GM19463 (cell line): ENCODE measurements at regions not wholly inside any gene's neighbourhood (a gene's known extent, or its start where the extent isn't known, plus 50 kb on each side); places are given as distances from the start of the nearest gene placed in this dataset.
"Not testable (repeated sequence)": the region's sequence is repeated elsewhere in the genome, so short reads cannot be mapped to it uniquely, and the experiment has no call there.

ENCODE experiments used
- ATAC-seq: cut with Tn5 transposase; IDR thresholded peaks from one replicate; pipeline ENCODE4 v1.9.1; 2021; ENCODE audit warnings: mild to moderate bottlenecking, moderate library complexity; ENCODE audit not compliant: unreplicated experiment

DNA sequence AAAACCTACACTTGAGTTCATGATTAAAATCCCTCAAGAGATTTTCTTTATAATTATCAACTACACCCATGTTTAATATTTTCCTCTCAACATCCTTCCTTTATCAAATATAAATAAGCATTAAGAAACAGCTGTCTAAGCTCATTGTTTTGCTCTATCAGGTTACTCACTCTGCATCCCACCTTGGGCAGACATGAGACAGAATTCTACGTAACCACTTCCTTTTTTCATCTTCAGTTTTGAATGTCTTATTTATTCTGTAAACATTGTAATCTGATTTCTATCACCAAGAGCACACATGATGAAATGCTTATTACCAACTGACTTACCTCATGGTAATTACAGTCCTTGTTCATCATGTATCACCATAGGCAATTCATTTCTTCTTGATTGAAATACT is 1256.6 kb upstream of the ATXN8OS start:
- ATAC-seq = no peak

DNA sequence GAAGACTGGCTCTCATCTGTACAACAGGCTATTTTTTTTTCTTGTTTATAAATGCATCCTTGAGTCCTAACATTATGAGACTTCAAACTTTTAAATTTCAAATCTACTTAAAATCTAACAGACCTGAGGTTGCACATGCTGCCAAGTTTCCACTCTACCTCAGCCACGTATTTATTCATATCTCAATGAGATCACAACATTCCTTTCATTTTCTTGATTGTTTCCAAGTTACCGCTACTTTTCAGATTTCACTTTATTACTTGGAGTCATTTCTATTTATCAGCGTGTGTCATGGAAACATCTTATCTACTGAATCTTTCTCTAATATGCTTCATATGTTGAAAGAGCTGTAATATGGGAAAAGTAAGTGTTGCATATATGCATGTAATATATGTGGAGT is 1257.5 kb upstream of the ATXN8OS start:
- ATAC-seq = no peak

GRCh38 chr13:68846663-68847062 is 1261.0 kb upstream of the ATXN8OS start:
- no peak for ATAC-seq

GRCh38 chr13:68834375-68834774 is 1273.3 kb upstream of the ATXN8OS start:
- no peak for ATAC-seq

DNA sequence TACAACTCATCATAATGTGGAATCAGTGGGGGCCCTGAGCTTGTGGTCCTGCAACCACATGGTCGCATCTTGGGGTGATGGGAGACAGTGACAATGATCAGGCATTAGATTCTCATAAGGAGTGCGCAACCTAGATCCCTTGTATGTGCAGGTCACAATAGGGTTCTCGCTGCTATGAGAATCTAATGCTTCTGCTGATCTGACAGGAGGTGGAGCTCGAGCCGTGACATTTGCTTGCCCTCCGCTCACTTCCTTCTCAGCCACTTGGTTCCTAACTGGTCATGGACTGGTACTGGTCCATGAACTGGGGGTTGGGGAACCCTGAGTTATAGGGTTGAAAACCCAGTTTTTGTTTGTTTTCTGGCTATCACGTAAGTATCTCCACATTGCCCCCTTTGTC is 1290.9 kb upstream of the ATXN8OS start:
- ATAC-seq = no peak

DNA sequence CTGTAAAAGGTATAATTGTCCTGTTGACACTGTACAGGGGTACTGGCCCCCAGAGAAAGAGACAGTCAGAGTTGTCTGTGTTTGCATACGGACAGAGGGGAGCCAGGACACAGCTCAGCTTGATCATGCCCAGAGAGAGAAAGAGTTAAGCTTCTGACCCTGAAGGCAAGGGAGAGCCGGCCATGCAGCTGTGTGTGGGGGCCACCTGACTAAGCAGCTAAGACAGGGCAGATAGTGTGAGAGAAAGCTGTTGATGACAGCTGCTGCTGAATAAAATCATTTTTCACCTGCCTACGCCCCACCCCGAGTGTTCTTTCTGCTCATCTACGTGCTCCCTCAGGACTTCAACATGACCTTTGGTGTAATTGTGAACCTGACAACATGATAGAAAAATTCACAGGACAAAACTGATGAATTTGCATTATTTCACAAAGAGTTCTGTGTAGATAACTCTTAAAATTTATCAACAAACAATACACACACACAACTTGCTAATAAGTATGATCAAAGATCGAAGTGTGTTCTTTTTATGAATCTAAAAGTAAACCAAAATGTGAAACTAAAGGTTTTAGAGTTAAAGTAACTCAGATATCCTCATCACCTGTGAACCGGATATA is 1294.3 kb upstream of the ATXN8OS start:
- no peak for ATAC-seq

DNA sequence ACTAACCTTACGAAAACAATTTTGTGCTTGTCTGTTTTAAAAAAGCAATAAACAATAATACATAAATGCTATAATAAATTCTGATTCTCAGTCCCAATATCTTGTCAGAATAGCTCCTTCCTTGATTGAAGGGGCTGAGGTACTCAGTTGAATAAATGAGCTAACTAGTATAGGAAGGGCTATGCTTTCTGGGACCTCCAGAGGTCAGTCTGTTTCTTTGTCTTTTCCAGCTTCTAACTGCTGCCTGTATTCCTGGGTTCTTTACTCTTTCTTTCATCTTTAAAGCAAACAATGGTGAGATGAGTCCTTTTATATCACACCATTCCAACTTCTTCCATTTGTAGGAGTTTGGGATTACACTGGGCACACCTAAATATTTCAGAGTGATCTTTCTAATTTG is 1297.0 kb upstream of the ATXN8OS start:
- no peak for ATAC-seq

DNA sequence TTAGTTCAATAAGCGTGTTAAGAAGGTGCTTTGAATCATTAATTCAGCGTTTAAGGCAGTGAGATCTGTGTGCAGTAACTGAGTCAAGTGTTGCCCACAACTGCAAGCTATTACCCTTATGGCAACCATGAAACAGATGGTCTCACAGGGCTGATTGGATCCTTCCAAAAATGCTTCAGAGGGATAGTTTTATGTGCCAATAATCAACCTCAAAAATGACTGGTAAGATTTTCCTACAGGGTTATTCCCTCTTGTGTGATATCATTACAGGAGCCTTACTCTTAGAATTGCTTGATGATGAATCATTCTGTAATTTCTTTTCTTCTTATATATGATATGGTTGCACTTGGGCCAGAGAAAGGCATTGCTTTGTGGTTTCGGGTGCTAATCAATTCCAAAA is 1299.2 kb upstream of the ATXN8OS start:
- no peak for ATAC-seq

GRCh38 chr13:68806125-68806524 is 1301.5 kb upstream of the ATXN8OS start:
- ATAC-seq = peak; percentile 59

DNA sequence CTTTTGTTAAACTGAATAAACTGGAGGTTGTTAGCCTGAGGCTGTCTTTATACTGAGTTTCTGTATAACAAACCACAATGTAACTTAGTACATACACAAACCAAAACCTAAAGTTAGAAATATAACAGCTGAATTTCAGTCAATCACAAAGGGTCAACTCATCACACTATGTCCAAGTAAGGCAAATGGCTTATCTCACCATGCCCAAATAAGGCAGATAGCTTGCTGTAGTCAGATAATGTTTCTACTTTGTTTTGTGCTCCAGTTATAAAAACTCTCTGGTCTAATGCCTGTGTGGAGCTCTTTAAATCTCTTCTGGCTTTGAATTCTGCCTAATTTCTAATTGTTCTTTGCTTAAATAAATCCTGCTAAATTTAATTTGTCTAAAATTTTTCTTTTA is 1323.4 kb upstream of the ATXN8OS start:
- no peak for ATAC-seq

GRCh38 chr13:68759617-68760016 is 1348.0 kb upstream of the ATXN8OS start:
- no peak for ATAC-seq

- ATAC-seq = no peak
Observed at GRCh38 chr13:68749796-68750195, 1357.8 kb upstream of the ATXN8OS start.

DNA sequence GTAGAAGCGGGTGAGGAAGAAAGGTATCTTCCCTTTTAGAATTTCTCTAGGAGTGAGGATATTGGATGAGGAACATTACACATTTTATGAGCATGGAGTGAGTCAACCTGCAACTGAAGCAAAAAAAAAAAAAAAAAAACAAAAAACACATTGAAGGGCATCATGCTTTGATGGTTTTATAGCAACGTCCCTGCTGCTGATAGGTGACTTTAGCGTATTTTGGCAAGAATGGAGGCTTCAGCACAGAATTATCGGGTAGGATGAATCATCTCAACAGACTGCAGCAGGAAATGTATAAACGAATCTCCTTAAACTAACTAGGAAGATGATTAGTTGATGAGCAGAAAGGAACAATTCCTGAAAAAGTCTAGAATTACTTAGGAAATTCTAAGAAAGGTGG is 1359.6 kb upstream of the ATXN8OS start:
- no peak for ATAC-seq

DNA sequence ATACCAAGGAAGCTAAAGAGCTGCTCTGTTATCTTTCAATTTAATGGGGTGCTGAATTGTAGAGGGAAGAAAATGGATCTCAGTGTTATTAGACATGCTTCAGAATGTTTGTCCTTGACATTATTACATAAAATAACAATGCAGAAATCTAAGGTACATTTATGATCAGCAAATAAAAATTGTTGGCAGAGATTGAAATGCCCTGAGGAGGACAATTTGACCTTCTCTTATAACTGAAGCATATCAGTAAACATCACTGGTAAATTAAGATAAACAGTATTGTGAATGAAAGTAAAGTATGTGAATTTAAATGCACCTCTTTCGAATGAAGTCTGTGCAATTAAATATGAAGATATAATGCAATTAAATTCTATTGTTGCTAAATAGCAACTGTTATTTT is 1362.1 kb upstream of the ATXN8OS start:
- no peak for ATAC-seq

DNA sequence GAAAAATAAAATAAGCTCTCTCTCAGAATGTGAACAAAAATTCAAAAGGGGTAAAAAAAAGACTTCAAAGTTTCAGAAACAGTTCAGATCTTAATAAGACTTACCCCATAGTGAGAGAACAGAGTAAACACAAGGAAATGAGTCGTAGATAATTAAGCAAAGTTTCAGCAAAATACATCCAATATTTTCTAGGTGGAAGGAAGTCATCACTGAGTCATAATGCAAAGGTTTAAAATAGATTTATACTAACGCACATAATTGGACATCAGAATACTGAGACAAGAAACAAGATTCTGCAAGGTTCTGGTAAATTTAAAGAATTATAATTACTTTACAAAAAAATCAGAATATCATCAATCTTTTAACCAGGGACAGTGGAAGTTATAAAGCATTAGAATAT is 1370.7 kb upstream of the ATXN8OS start:
- ATAC-seq = no peak

DNA sequence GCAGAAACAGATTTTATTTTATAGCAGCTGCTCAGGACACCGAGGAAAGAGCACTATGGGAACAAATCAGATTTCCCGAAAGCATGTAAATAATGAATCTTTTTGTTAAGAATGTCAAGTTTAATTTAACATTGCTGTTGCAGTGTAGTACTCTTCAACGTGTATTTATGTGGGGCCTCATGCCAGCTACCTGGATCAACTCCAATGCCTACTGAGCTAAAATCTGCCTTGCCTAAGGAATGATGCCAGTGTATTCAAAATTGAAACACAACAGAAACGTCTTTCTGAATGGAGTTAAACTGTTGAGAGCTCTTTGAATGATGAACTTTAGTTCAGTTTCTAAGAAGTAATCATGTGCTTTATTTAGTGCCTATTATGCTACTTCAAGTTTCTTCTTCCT is 1379.8 kb upstream of the ATXN8OS start:
- ATAC-seq = no peak

- ATAC-seq = no peak
Observed at GRCh38 chr13:68727165-68727564, 1380.5 kb upstream of the ATXN8OS start.

- no peak for ATAC-seq
Observed at GRCh38 chr13:68719815-68720214, 1387.8 kb upstream of the ATXN8OS start.

DNA sequence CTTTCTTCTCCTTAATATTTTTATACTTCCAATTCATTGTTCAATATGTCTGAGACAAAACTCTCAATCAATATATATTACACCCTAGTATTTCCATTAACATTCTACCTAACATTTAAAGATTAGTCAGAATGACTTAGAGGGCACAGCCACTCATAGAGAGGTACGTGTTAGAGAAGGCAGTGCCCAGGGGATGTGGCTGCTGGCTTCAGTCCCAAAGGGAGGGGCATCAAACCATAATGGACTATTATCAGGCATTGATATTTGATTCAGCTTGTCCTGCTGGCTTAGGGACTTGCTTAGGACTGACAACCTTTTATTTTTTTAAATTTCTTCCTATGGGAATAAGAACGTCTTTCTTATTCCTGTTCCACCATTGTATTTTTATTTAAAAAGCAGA is 1392.0 kb upstream of the ATXN8OS start:
- ATAC-seq = no peak

DNA sequence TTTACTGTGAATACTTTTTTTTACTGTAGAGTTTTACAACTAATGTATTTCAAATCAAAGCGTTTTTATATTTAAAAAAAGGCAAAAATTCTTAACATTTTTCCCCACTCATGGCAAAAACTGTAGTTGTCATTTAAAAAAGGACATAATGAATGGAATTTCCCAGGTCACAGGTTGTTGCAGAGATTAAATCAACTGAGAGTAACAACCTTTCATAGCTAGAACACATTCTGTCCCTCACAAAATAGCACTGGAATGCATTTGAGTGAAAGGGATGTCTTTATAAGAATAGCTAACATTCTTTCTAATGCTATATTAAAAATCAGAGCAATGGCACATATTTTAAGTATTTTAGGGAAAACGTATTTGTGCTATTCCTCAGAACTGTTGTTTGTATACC is 1393.3 kb upstream of the ATXN8OS start:
- no peak for ATAC-seq

- no peak for ATAC-seq
Observed at GRCh38 chr13:68713394-68713793, 1394.2 kb upstream of the ATXN8OS start.

DNA sequence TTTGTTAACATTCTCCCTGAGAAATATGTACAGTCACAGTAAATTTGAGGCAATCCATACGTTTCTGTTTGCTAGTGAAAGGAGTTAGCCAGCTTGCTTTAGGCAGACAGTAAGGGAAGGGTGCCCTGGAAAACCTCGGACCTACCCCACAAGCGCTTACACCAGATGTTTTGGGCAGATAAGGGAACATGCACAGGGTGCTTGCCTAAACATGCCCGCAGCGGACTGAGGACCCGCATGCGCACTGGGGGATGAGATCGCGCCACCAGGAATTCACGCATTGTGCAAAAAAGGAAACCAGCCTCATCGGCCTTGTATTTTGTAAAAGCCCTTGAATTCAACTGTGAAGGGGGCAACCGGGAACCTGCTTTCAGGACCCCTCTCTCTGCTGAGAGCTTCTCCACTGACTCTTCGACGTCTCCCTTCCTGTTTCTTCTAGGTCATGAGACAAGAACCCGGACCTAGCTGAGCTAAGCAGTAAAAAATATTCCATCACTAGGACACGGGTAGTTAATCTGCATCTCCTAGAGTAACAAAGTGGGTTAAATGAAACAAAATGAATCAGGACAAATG is 1399.2 kb upstream of the ATXN8OS start:
- ATAC-seq = no peak

DNA sequence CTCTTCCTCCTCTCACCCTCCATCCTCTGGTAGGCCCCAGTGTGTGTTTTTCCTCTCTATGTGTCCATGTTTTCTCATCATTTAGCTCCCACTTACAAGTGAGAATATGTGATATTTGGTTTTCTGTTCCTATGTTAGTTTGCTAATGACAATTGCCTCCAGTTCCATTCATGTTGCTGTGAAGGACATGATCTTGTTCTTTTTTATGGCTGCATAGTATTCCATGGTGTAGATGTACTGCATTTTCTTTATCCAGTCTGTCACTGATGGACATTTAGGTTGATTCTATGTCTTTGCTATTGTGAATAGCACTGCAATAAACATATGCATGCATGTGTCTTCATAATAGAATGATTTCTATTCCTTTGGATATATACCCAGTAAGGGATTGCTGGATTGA is 1401.6 kb upstream of the ATXN8OS start:
- not testable (repeated sequence) for ATAC-seq
